Epithelial cell of proximal tubule (primary cell): ENCODE measurements at regions not wholly inside any gene's neighbourhood (a gene's known extent, or its start where the extent isn't known, plus 50 kb on each side); places are given as distances from the start of the nearest gene placed in this dataset.
A peak's percentile ranks its signal among the peaks of the same experiment; 100 is the strongest.

Experiments
- DNase-seq: peaks from one replicate; pipeline ENCODE4 v3.0.0-alpha.2; 2011; ENCODE audit warnings: low read depth
- H3K4me3 ChIP-seq: 2 replicates; pipeline ENCODE4 v1.5.1; 2011; ENCODE audit warnings: low read depth, mild to moderate bottlenecking, low read length
- CTCF ChIP-seq: conservative IDR thresholded peaks from 2 replicates; pipeline ENCODE4 v1.5.1; 2012; ENCODE audit warnings: low read depth, mild to moderate bottlenecking, low read length

DNA sequence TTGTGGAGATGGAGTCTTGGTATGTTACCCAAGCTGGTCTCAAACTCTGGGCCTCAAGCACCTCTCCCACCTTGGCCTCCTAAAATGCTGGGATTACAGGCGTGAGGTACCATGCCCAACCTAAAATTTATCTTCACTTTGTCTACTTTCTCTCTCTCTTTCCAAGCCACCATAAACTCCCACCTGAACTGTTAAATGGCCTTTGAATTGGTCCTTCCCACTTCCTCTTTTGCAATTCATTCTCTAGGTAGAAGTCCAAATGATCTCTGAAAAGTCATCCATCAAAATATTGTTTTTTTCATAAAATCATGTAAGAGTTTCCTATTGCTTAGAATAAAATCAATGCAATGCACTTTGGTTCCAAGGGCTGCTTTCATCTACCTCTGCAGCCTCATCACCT, 90.1 kb upstream of the CELF2 start:
- no peak for TF ChIP-seq CTCF
- no peak overlapping the region for H3K4me3 ChIP-seq

GRCh38 chr10:10930979-10931743, 86.5 kb upstream of the CELF2 start:
- TF ChIP-seq CTCF, result peak; percentile 35
- H3K4me3 ChIP-seq, result no peak overlapping the region
- no peak for DNase-seq

More for the DNA sequence above, 90.1 kb upstream of the CELF2 start:
- DNase-seq, result no peak

GRCh38 chr10:10935032-10935431, 82.6 kb upstream of the CELF2 start:
- no peak for TF ChIP-seq CTCF
- H3K4me3 ChIP-seq, result no peak overlapping the region
- DNase-seq, result no peak

DNA sequence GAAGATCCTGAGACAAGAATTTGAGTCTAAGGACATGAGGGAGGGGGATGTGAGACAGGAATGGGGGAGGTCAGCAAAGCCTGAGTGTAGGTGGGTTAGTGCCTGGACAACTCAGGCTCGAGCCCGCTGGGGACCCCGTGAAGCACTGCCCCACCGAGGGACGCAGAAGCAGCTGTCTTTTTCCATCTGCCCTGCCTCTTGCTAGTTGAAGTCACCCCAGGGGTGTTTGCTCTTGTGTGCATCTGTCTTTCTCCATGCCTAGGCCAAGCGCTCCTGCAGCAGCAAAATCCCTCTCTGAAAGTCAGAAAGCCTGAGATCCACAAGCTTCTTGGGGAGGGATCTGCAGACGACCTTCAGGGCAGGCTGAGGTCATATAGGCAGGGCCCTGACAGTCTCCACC, 79.0 kb upstream of the CELF2 start:
- DNase-seq, result no peak
- TF ChIP-seq CTCF, result no peak
- H3K4me3 ChIP-seq, result no peak overlapping the region

DNA sequence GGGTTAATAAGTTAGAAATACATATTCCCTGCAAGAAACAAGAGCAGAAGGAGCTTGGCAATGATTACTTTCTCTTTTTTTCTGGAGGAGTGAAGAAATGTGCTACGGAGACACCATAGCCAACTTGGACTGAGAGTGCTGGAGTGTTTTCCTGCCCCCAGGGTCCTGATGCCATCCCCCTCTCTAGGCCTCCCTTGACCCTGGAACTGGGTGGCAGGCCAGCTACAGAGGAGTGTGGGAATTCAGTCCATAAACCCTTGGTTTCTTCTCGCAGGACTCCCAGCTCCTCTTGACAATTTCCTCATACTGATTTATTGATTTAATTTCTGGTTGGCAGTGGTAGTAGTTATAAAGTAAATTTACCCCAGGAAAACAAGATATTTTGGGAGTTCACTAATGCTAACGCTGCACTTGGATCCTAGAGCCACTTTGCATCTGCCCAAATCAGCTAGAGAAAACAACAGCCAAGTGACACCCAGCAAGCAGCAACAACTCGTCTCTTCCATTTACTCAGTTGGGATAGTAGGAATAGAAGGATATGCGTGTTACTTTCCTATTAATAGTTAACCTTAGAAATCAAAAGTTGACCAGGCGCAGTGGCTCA, 76.4 kb upstream of the CELF2 start:
- no peak overlapping the region for H3K4me3 ChIP-seq
- DNase-seq, result no peak
- no peak for TF ChIP-seq CTCF

DNA sequence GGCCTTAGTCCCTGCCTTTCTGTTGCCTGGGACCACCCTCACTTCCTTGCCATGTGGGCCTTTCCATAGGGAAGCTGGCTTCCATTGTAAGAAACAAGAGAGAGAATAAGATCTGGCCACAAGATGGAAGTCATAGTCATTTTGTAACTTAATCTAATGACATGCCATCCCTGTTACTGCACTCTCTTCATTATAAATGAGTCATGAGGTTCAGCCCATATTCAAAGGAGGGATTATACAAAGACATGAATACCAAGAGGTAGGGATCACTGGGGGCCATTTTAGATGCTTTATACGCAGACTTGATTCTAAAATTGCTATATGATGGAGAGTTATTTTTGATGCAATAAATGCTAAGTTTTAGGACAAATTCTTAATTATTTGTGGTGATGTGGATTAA, 75.2 kb upstream of the CELF2 start:
- TF ChIP-seq CTCF, result no peak
- no peak overlapping the region for H3K4me3 ChIP-seq
- no peak for DNase-seq

GRCh38 chr10:10946081-10946480, 71.6 kb upstream of the CELF2 start:
- no peak for TF ChIP-seq CTCF

More at GRCh38 chr10:10946081-10946480, 71.6 kb upstream of the CELF2 start:
- DNase-seq, result no peak
- H3K4me3 ChIP-seq, result no peak overlapping the region
